Right lobe of liver (tissue), 4 donors: ENCODE measurements at regions not wholly inside any gene's neighbourhood (a gene's known extent, or its start where the extent isn't known, plus 50 kb on each side); places are given as distances from the start of the nearest gene placed in this dataset.

Experiments used
- CTCF ChIP-seq, 4 donors: fragments of 200-600 bp in 3 of 4; fragments of 450-650 bp in 1 of 4; IDR thresholded peaks; one replicate each; pipeline versions ENCODE4 v1.5.1 to v1.8.0; 2016 to 2022; ENCODE audit warnings: antibody characterized with exemption in 4 of 4, mild to moderate bottlenecking in 2 of 4
- POLR2A ChIP-seq: fragments of 450-650 bp; IDR thresholded peaks from one replicate; pipeline ENCODE4 v1.6.1; 2017; ENCODE audit warnings: antibody characterized with exemption, mild to moderate bottlenecking
- donor health status: DM: no; HTN: no; CAD: no.
- donor health status: DM: no; HTN: no; CAD: no.
- donor health status: DM: no; HTN: yes; CAD: no.

GRCh38 chr13:73598020-73598712 lies 536.0 kb downstream of the KLF12 start:
- TF ChIP-seq POLR2A (no peak), CTCF (IDR thresholded peaks at IDR 0.05) (no peak)
